ENCODE measurements at regions not wholly inside any gene's neighbourhood (a gene's known extent, or its start where the extent isn't known, plus 50 kb on each side); places are given as distances from the start of the nearest gene placed in this dataset.

- H3K4me3 ChIP-seq: no peak overlapping the region
- H3K4me1 ChIP-seq: no peaks in the 10 kb centered on the region
- TF ChIP-seq CTCF (IDR thresholded peaks at IDR 0.05): no peak
- H3K27ac ChIP-seq: no peak overlapping the region
- DNase-seq (no peak), ATAC-seq (no peak)
- H3K27me3 ChIP-seq: no peaks in the 10 kb centered on the region
- H3K36me3 ChIP-seq: no peaks in the 10 kb centered on the region
- H3K9me3 ChIP-seq: no peaks in the 10 kb centered on the region
- intact Hi-C loops (cut with DNase I): no loop called here
Observed at GRCh38 chr7:56570968-56571367, 454.8 kb upstream of the NUPR2 start.

GRCh38 chr7:56538541-56539429 lies 422.6 kb upstream of the NUPR2 start:
- Histone ChIP-seq H3K27ac (no peak overlapping the region), H3K4me3 (no peak overlapping the region), H3K27me3 (no peaks in the 10 kb centered on the region), H3K36me3 (no peaks in the 10 kb centered on the region), H3K4me1 (no peaks in the 10 kb centered on the region), H3K9me3 (peaks cover 5% of the 10 kb centered on the region)
- ATAC-seq: peak; percentile 4
- no peak for TF ChIP-seq CTCF (IDR thresholded peaks at IDR 0.05)
- DNase-seq: no peak
- intact Hi-C loops (cut with DNase I): no loop called here

- no peak for TF ChIP-seq CTCF (IDR thresholded peaks at IDR 0.05)
- peak; percentile 42 for ATAC-seq
Observed at GRCh38 chr7:56537952-56538351, 421.7 kb upstream of the NUPR2 start.

GRCh38 chr7:56537477-56537876 lies 421.3 kb upstream of the NUPR2 start:
- intact Hi-C loops (cut with DNase I): no loop called here
- no peak for ATAC-seq
- Histone ChIP-seq H3K36me3 (no peaks in the 10 kb centered on the region), H3K4me1 (no peaks in the 10 kb centered on the region), H3K9me3 (peaks cover 5% of the 10 kb centered on the region), H3K4me3 (no peak overlapping the region), H3K27me3 (no peaks in the 10 kb centered on the region), H3K27ac (no peak overlapping the region)
- TF ChIP-seq CTCF (IDR thresholded peaks at IDR 0.05): no peak
- DNase-seq: no peak

More at GRCh38 chr7:56537952-56538351, 421.7 kb upstream of the NUPR2 start:
- no peak for DNase-seq
- no peak overlapping the region for H3K27ac ChIP-seq
- no peak overlapping the region for H3K4me3 ChIP-seq
- H3K27me3 ChIP-seq: no peaks in the 10 kb centered on the region
- no peaks in the 10 kb centered on the region for H3K4me1 ChIP-seq
- no peaks in the 10 kb centered on the region for H3K36me3 ChIP-seq
- intact Hi-C loops (cut with DNase I): no loop called here
- peaks cover 5% of the 10 kb centered on the region for H3K9me3 ChIP-seq

GRCh38 chr7:56495165-56495564 lies 378.9 kb upstream of the NUPR2 start:
- DNase-seq: no peak
- Histone ChIP-seq H3K9me3 (peaks cover 3% of the 10 kb centered on the region), H3K4me3 (no peak overlapping the region), H3K4me1 (no peaks in the 10 kb centered on the region), H3K27me3 (no peaks in the 10 kb centered on the region), H3K27ac (no peak overlapping the region), H3K36me3 (no peaks in the 10 kb centered on the region)
- TF ChIP-seq CTCF (IDR thresholded peaks at IDR 0.05): no peak
- intact Hi-C loops (cut with DNase I): no loop called here
- ATAC-seq: no peak
